NCI-H146 treated with DMSO at 0.1 percent for 48 hours (cell line): ENCODE measurements at regions not wholly inside any gene's neighbourhood (a gene's known extent, or its start where the extent isn't known, plus 50 kb on each side); places are given as distances from the start of the nearest gene placed in this dataset.
"Not testable (repeated sequence)": the region's sequence is repeated elsewhere in the genome, so short reads cannot be mapped to it uniquely, and the experiment has no call there.

Experiments
- DNase-seq: peaks from one replicate; lab custom pipeline; 2025; ENCODE audit not compliant: unreplicated experiment; lab: John Stamatoyannopoulos, UW

GRCh38 chr2:131639001-131639620, 111.4 kb downstream of the CCDC74A start:
- DNase-seq: not testable (repeated sequence)

DNA sequence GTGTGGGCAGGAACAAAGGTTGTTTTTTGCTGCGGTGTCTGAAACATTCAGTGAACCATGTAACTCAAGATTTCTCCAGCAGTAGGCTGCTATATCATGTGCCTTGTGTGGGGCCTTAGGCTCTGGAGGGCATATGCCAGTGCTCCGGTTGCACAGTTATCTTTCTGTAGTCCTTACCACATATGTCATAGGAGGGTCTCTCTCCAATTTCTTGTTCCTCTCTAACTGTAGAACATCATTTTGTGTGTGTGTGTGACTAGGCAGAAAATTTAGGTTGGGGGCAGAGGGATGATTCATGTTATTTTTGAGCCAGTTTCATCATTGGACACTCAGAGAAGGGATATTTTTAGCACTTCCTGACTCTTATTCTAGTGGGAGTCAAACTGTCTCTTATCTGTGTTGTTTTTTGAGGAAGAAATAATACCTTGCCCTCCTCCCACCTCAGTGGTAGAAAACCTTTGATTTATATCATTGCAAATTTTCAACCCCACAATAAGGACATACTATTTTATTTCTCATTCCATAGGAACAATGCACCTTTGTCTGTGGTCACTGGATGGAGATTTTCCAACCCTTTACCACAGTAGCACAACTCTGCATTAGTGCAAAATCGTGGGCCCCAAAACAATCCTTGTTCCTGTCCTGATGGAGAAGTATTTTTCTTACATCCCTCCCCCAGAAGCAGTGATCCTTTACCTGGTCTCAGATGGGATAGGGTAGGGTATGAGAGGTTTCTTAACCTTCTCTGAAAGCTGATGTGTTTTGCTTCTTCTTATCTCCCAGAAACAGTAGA, 113.9 kb downstream of the CCDC74A start:
- DNase-seq: no peak

DNA sequence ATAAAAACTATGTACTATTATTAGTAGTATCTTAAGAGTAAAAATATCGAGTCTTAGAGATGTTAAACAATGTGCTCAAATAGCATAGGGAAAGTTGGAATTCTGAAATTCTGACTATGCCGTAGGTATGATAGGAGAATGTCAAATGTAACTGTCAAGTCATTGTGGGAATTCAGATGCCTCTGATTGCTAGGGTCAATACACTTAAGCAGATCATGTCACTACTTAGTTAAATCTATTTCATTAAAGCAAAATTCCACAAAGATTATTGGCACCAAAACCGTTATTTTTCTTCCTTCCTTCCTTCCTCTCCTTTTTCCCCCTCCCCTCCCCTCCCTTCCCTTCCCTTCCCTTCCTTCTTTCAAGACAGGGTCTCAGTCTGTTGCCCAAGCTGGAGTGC, 115.5 kb downstream of the CCDC74A start:
- DNase-seq: not testable (repeated sequence)

DNA sequence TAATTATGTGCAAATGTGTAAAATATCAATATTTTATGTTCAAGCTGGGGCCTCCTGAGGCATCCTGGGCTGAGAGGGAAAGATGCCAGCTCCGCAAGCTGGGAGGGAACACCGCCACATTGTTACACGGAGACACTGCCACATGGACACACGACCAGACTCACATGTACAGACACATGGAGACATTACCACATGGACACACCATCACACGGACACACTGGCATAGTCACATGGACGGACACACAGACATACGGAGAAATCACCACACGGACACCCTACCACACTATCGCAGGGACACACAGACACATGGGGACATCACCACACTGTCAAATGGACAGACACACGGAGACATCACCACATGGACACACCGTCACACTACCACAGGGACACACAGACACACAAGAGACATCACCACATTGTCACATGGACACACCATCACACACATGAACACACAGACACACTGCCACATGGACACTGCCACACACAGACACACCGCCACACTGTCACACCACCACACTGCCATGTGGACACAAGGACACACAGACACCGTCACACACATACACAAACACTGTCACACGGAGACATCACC, 117.6 kb downstream of the CCDC74A start:
- DNase-seq: no peak

GRCh38 chr2:131646220-131646619, 118.5 kb downstream of the CCDC74A start:
- DNase-seq: not testable (repeated sequence)

GRCh38 chr2:131646669-131647297, 119.1 kb downstream of the CCDC74A start:
- no peak for DNase-seq

DNA sequence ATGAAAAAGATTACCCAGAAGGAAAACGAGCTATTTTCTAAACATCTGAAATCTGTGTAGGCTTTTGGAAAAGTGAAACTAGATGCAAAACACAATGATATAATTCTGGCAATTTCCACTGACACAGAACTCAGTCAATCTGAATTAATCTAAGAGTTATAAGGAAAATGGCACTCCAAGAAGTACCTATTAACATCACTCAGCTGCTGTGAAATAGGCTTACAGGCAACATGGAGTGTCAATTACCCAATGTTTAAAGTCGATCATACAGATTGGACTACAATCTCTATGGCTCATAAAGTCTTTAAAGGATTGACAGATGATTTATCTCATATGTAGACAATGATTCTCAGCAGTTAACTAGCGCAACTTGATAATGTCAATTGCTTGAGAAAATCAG, 120.9 kb downstream of the CCDC74A start:
- DNase-seq: not testable (repeated sequence)

GRCh38 chr2:131652246-131652645, 124.6 kb downstream of the CCDC74A start:
- not testable (repeated sequence) for DNase-seq

GRCh38 chr2:131654107-131654506, 126.4 kb downstream of the CCDC74A start:
- DNase-seq: not testable (repeated sequence)

GRCh38 chr2:131656816-131657633, 129.3 kb downstream of the CCDC74A start:
- no peak for DNase-seq

DNA sequence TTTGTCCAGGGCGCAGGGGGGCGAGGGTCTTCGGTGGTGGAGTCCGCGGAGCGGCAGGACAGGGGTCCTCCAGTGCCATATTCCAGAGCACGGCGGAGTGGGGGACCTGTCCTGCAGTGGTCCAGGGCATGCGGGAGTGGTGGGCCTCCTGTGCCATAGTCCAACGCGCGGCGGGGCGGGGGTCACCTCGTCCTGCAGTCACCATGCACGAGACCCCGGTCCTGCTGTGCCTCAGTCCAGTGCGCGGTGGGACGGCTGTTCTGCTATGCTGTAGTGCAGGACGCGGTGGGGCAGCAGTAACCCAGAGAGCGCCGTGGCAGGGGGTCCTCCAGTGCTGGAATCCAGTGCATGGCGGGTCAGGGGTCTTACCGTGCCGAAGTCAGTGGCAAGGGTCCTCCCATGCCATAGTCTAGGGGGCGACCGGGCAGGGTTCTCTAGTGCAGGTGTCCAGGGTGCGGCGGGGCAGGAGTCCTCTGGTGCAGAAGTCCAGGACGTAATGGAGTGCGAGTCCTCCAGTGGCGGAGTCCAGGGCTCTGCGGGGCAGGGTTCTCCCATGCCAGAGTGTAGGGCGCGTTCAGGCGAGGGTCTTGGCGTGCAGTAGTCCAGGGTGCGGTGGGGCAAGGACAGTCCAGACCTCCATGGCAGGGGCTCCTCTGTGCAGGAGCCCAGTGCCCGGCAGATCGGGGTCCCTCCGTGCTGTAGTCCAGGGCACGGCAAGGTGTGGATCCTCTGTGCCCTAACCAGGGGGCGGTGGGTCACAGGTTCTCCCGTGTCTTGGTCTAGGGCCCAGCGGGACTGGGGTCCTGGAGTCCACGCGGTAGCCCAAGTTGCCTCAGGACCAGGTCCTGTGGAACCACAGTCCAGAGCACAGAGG, 130.4 kb downstream of the CCDC74A start:
- DNase-seq: no peak

DNA sequence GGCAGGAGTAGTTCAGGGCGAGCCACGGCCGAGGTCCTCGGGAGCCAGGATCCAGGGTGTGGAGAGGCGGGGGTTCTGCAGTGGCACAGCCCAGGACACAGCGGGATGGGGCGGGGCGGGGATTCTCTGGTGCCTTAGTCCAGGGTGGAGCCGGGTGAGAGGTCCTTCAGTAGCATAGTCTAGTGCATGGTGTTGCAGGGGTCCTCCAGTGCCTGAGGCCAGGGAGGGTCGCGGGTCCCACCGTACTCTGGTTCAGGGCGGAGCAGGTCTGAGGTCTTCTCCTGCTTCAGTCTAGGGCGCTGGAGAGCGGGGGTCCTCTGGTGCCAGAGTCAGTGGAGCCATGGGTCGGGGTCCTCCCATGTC, 131.1 kb downstream of the CCDC74A start:
- no peak for DNase-seq

- no peak for DNase-seq
Measured at GRCh38 chr2:131659168-131659572, 131.5 kb downstream of the CCDC74A start.

DNA sequence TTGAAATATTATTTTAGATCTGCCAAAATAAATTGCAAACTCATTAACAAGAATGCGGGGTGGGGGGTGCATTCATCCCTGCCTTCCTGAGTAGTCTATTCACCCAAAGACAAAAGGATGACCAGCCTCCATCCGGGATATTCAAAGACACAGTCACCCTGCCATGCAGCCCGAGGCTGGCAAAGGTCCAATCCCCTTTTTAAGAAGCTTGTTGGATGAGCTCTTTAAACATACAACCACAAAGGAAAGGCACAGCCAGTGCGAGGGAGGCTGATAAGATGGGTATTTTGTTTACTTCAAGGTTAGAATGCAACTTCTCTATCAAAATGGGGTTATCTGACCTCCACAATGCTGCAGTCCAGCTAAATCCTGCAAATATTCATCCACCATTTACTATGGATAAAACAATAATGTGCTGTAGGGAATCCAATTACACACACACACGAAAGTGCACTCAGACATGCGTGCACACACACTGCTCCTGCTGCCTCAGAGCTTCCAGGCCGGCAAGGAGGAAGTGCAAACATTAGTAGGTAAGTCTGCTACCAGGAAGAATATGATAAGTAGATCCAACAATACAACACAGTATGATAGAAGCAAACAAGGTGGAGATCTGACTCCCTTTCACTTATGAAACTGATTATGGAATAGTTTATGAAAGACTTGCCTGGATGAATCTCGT, 133.6 kb downstream of the CCDC74A start:
- peak; percentile 68 for DNase-seq

DNA sequence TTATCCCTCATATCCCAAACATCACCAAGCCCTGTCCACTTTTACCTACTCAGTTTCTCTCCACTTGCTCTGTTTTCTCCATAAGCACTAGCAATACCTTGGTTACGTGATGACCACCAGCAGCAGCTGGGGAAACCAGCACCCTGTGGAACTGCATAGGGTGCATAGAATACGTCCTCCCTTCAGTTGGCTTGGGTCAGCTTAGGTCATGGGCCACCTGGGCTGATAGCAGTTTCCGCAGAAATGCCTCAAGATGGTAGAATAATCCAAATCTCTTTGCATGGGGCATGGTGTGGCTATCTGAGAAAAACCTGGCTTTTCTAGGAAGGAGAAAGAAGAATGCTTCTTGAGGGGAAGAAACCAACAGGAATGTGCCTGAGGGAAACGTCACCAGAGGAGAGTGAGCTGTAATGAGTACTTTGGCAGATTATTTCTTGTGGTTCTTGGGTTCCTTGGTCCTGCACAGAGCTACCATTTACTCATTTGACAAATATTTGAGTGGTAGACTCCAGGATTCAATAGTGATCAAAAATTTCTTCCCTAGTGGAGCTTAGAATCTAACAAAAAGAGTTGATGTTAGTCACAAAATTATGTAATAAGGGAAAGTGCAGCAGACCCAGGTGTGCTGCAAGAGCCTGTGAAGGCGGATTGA, 134.3 kb downstream of the CCDC74A start:
- not testable (repeated sequence) for DNase-seq

GRCh38 chr2:131663501-131663900, 135.8 kb downstream of the CCDC74A start:
- DNase-seq: not testable (repeated sequence)

GRCh38 chr2:131665716-131666115, 138.0 kb downstream of the CCDC74A start:
- DNase-seq: not testable (repeated sequence)

DNA sequence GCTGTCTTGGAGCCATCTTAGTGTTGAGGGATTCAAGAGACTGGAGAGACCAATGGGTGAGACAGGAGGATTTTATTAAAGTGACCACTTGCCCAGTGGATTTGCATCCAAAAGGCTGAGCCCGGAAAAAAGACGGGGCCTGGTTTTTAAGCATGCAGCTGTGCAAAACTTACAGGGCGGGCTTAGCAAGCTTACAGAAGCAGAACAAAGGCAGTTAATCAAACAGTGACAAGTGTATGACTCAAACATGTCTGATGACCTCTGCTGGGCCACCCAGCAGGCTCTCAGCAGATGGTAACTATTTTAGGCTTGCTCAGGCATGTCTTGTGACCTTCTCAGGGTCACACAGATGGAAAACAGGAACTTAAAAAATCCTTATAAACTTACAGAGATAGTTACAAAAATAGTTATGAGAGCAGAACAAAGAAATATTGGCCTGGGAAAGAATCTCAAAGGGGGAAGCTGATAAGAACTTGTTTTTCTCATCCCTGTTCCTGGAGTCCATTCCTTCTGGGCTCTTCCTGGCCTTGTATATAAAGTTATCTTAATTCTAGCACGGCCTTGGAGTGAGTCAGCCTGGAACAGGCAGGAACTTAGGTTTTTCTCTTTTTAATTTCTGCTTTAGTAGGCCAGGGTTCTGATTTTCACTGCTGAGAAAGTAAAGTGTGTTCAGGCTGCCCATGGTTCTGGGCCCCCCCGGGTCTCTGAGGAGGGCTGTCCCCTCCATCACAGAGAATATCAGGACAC, 141.3 kb downstream of the CCDC74A start:
- not testable (repeated sequence) for DNase-seq
